HG03139 (cell line): ENCODE measurements at regions not wholly inside any gene's neighbourhood (a gene's known extent, or its start where the extent isn't known, plus 50 kb on each side); places are given as distances from the start of the nearest gene placed in this dataset.
"Not testable (repeated sequence)": the region's sequence is repeated elsewhere in the genome, so short reads cannot be mapped to it uniquely, and the experiment has no call there.

Experiments
- ATAC-seq: cut with Tn5 transposase; IDR thresholded peaks from one replicate; pipeline ENCODE4 v1.9.1; 2021; ENCODE audit not compliant: unreplicated experiment

DNA sequence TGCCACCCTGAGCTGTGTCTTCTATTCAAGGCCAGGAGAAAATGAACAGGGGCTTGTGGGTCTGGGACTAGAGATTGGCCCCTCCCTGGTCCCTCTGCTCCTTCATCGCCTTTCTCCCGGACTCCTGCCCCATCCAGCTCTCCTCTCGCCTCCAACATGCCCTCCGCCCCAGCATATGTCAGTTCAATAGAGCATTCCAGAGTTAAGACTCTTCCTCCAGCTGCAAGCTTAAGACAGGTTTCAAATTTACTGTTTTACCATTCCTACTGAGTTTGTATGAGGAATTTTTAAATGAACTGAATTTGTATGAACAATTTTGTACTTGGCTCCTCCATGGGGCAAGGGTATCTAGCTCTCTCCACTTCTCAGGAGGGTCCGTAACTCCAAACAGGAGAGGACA is 195.6 kb downstream of the TBC1D2B start:
- ATAC-seq: no peak

GRCh38 chr15:77881535-77881934 is 196.0 kb downstream of the TBC1D2B start:
- ATAC-seq: not testable (repeated sequence)

- ATAC-seq: not testable (repeated sequence)
These were observed 198.0 kb downstream of the TBC1D2B start for GRCh38 chr15:77879466-77879865.

GRCh38 chr15:77877869-77878577 is 199.5 kb downstream of the TBC1D2B start:
- ATAC-seq: no peak

GRCh38 chr15:77876107-77876820 is 201.2 kb downstream of the TBC1D2B start:
- not testable (repeated sequence) for ATAC-seq

DNA sequence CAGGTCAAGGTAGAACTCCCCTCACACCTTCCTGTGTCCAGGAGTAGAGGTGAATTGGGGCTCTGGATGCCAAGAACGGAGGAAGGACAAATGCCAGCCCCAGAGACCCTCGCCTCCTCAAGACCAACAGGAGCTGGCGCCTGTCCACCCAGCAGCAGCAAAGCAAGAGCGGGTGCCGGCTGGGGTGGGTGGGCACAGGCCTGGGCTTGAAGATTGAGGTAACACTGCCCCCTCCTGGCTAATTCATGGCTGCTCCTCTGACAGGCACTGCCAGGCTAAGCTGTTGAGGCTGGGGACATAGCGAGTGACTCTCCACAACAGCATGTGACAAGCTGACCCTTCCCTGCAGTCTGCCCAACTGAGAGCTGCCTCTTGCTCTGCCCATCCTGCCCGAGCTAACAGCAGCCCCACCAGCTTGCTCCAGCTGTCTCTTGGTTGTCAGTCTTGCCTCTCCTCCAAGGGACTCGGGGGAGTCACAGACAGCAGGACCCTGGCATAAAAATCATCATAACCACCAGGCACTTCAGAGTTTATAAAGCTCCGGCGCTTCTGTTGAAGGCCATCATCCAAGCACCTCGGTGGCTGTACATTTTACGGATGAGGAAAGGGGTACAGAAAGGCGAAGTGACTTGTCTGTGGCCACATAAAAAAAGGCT is 202.3 kb downstream of the TBC1D2B start:
- ATAC-seq: not testable (repeated sequence)

GRCh38 chr15:77874063-77874462 is 203.4 kb downstream of the TBC1D2B start:
- ATAC-seq: no peak

GRCh38 chr15:77872521-77873425 is 204.7 kb downstream of the TBC1D2B start:
- not testable (repeated sequence) for ATAC-seq

GRCh38 chr15:77871852-77872371 is 205.6 kb downstream of the TBC1D2B start:
- no peak for ATAC-seq

DNA sequence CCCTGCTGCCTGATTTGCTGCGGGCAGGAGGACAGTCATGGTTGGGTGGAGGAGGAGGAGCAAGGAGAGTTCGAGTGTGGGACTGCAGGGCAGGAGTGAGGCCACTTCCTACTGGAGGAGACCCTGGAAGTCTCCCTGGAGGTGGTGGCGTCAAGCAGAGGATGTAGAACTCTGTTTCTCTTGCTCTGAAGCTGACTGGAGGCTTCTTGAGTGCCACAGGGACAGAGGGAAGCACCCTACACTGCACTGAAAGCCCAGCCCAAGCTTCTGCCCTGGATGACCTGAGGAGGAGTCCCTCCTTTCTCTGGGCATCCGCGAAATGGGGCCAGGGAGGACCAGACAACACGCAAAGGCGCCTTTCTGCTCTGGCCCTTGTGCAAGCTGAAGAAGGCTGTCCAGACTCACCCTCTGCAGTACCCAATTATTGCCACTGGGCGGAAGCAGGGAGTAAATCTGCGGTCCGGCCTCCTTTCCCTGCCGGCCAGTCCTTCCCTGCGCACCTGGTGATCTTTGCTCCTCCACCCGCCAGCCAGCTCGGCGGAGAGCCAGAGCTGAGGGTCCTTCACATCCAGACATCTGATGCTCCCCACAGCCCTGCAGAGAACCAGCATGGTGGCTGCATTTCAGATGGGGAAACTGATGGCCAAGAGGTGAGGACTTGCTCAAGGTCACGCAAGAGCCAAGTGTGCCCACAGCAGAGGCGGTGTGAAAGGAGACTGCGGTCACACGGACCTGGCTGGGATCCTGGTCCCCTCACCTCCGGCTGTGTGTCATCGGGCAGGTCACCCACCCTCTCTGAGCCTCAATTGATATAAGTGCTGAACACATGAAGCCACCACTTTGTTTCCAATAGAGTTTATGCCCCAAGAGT is 207.1 kb downstream of the TBC1D2B start:
- no peak for ATAC-seq

DNA sequence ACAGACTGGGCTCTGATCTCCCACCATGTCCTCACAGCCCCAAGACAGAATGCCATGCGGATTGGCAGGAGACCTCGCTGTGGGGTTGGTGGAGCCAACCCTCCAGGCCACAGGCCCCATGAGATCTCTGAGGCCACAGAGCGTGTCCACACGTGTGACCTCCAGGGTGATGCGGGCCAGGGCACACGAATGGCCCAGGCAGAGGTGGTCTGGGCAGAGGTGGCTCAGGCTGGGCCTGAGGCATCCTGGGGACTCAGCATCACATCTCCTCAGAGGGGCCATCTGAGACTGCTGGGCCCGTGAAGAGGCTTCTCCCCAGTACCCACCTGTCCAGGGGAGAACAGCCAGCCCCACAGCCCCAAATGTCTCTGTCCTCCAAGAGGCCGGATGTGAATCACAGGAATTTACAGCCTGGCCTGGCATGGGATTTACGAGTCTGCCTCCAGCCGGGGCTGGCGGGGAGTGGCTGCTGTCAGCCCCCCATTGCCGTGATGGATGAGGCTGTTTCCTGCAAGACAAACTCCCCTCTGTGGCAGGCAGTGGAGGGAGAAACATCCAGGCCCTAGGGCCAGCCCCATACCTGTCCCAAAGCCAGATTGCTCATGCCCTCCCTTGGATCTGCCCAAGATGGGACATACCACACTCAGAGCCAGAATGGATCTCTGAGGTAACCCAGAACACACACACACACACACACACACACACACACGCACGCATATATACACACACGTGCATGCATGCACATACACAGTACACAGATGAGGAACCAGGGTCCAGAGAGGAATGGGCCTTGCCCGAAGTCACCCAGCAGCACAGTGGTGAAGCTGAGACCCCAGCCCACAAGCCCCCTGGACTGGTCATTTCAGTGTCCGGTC is 208.3 kb downstream of the TBC1D2B start:
- no peak for ATAC-seq

- ATAC-seq: not testable (repeated sequence)
These were observed 209.4 kb downstream of the TBC1D2B start for GRCh38 chr15:77868048-77868629.

DNA sequence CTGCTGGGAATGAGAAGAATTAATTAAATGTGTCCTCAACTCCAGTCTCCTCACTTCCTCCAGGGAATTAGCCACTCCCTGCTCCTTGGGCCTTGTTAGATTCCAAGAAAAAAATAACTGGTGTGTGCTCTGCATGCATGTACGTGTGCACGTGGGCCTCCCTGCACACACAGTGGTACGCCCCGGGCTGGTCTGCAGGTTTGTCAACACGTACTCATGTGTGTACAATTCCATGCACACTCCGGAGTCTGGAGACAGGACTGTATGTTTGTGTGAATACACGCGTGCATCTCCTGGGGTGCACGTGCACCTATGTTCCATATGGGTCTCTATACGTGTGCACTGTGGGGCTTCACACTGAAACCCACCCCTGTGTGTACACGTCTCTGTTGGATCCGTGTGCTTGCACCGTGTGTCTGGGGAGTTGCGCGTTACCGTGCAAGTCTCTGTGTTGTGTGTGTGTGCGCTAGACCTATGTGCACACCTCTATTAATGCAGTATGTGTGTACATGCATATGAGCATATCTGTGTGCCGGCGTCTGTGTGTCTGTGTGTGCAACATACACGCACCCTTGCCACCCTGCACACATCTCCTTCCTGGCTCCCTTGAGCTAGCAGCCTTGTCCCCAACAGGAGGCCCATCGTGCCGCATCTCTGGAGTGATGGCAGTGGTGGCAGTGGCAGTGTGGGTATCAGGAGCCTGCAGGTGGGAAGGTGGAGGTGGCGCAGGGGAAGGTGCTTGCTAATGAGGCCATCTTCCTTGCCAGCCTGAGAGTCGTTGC is 210.1 kb downstream of the TBC1D2B start:
- ATAC-seq: no peak

DNA sequence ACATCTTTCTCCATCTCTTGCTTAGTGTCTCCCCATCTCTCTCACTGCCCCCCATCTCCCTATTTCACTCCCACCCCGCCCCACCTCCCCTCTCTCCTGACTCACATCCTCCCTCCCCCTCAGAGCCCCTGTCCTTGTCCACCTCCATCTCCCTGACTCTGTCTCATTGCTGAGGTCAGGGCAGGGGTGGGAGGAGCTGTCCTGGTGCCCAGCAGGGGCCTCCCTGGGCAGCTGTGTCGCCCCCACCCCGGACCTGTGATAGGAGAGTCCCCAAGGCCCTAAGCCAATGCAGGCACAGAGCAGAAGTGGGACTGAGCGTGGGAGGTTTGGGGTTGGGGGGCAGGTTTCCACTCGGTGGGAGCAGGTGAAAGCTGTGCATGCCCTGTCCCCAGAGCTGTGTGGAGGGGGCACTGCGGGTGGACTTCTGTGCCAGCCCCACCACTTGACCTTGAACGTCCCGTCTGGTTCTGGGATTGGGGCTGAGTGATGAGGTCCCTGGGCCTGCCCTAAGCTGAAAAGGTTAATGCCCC is 210.8 kb downstream of the TBC1D2B start:
- no peak for ATAC-seq

- no peak for ATAC-seq
These were observed 211.3 kb downstream of the TBC1D2B start for GRCh38 chr15:77866186-77866585.

GRCh38 chr15:77865701-77866100 is 211.8 kb downstream of the TBC1D2B start:
- ATAC-seq: no peak

DNA sequence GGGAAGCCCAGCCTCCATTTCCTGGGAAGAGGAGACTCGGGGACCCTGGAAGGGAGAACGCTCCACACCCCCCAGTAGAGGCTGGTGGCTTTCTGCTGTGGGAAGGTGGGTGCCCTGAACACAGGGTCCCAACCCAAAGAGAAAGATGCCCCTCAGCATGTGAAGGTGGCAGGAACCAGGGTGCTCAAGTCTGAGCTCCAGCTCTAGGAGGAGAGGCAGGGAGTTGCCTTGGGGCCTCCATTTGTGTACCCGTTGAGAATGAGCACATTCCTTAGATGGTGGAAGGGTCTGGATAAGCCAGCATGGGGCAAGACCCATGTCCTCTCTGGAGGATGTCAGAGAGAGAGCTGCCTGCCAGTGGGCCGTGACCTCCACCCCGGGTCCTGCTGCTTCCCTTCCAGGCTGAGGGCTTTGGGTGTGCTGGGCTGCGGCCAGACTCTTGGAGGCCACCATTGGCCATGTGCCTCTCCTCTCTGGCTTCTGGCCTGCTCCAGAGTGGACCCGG is 212.4 kb downstream of the TBC1D2B start:
- no peak for ATAC-seq
